ENCODE measurements at regions not wholly inside any gene's neighbourhood (a gene's known extent, or its start where the extent isn't known, plus 50 kb on each side); places are given as distances from the start of the nearest gene placed in this dataset.
"Not testable (repeated sequence)": the region's sequence is repeated elsewhere in the genome, so short reads cannot be mapped to it uniquely, and the experiment has no call there.

DNA sequence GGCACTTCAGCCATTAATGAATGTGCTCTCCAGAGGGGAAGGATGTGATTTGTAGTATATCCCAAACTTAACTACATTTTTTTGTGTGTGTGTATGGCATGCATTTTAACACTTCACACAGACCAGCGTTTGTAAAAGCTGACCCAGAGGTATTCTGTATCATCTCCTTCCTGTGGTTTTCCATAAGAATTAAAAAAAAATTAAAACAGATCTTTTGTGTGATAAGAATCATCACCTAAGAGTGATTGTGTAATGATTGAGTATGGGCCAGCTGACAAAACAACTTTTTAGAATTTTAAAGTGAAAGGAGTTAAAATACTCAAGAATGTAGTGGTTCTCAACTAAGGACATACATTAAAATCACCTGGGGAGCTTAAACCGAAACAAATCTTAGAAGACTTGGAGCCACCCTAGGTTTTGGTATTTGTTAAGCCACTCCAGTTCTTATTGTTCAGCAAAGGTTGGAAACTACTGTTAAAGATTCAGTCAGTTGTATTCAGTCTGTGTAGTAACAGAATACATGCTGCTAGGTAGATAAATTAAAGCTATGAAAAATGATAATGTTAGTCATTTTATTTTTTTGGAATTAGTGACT is 120.1 kb downstream of the HAUS1 start:
- in situ Hi-C loops (cut with HindIII; ENCODE audit: low sequenced_read_pairs): no loop called here

DNA sequence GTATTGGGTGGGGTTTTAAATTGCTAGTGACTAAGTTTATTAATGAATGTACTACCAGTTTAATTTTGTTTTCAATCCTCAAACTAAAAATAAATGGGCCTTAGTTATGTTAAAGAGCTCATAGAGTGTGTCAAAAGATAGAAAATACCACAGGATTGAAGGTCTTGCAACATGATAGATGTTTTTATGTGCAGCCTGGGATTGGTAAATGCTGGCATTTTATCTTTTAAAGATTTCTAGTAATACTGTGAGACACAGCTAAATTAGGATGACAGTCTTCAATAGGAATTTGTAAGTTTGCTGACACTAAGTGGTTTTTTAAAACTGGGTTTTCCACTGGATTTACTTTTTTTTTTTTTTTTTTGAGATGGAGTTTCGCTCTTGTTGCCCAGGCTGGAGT is 122.3 kb downstream of the HAUS1 start:
- in situ Hi-C loops (cut with HindIII; ENCODE audit: low sequenced_read_pairs): no loop called here

- in situ Hi-C loops (cut with HindIII; ENCODE audit: low sequenced_read_pairs): not testable (repeated sequence)
These were observed 125.5 kb downstream of the HAUS1 start for GRCh38 chr18:46229641-46230040.

- in situ Hi-C loops (cut with HindIII; ENCODE audit: low sequenced_read_pairs): no loop called here
These were observed 132.0 kb downstream of the HAUS1 start for GRCh38 chr18:46236156-46236555.

- in situ Hi-C loops (cut with HindIII; ENCODE audit: low sequenced_read_pairs): no loop called here
These were observed 133.7 kb downstream of the HAUS1 start for GRCh38 chr18:46237891-46238290.

DNA sequence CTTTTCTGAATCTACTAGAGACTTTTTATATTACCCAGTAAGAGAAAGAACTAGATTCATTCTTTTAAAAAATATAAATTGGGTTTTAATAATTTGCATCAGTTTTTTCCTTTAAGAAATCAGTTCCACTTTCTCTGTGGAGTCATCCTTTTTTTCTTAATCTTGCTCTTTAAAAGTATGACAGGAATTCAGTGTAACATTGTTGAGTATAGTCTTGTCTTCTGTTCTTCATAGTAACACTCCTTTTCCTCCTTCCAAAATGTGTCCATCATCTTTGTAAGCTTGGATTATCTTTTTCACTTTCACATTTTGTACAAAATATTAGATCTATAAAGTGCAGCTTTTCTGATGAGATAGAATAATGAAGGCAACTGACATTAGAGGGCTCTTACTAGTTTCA is 135.4 kb downstream of the HAUS1 start:
- in situ Hi-C loops (cut with HindIII; ENCODE audit: low sequenced_read_pairs): no loop called here

DNA sequence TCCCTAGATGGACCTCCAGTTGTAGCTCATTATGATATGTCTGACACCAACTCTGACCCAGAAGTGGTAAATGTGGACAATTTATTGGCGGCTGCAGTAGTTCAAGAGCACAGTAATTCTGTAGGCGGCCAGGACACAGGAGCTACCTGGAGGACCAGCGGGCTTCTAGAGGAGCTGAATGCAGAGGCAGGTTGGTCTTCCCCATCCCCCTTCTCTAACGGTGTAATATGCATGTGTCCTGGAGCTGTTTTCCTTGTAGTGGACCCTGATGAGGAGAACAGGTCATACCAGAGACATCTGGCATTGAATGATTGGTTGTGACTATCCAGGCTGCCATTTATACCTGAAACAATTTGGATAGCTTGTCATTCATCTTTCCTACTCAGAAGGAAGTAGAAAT is 135.8 kb downstream of the HAUS1 start:
- in situ Hi-C loops (cut with HindIII; ENCODE audit: low sequenced_read_pairs): no loop called here

DNA sequence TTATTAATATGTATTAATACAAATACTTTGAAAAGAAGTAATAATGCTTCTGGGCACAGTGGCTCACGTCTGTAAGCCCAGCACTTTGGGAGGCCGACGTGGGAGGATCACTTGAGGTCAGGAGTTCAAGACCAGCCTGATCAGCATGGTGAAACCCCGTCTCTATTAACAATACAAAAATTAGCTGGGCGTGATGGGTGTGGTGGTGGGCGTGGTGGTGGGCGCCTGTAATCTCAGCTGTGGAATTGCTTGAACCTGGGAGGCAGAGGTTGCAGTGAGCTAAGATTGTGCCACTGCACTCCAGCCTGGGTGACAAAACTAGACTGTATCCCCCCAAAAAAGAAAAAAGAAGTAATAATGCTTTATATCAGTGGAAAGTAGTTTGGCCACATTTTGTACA is 137.2 kb downstream of the HAUS1 start:
- in situ Hi-C loops (cut with HindIII; ENCODE audit: low sequenced_read_pairs): not testable (repeated sequence)

GRCh38 chr18:46242183-46242582 is 138.0 kb downstream of the HAUS1 start:
- in situ Hi-C loops (cut with HindIII; ENCODE audit: low sequenced_read_pairs): no loop called here

GRCh38 chr18:46243095-46243494 is 138.9 kb downstream of the HAUS1 start:
- in situ Hi-C loops (cut with HindIII; ENCODE audit: low sequenced_read_pairs): no loop called here

DNA sequence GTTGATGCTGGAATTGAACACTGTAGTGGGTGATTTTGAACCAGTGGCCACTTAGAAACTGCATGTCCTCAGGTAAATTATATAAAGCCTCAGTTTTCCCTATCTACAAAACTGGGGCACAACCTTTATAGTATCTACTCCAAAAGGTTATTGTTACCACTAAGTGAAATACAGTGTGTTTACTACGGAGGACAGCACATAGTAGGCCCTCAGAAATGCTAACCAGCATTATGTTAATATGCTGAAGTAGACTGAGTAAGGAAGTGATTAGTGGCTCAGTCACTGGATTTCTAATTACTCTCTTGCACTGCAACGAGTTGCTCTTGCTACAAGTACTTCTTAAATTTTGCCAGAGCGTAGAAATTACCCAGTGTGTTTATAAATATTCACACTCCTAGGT is 139.5 kb downstream of the HAUS1 start:
- in situ Hi-C loops (cut with HindIII; ENCODE audit: low sequenced_read_pairs): no loop called here

DNA sequence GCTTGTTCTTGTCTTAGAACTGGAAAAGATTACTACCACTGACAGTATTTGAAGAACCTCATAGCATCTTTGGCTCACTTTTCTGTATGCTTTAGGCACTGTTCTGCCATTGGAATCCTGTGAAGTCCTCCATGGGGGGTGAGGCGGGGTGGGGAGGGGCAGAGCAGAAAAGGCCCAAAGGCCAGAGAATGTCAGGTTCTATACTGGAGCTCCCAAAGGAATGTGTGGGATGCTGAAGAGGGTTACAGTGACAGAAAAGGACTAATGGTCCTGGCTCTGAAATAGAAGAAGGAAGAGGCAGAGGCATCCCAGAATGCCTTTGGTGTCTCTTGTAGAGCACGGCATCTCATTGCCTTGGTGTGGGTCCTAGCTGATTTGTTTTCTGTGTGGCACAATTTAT is 141.9 kb downstream of the HAUS1 start:
- in situ Hi-C loops (cut with HindIII; ENCODE audit: low sequenced_read_pairs): no loop called here

- in situ Hi-C loops (cut with HindIII; ENCODE audit: low sequenced_read_pairs): no loop called here
These were observed 143.8 kb downstream of the HAUS1 start for GRCh38 chr18:46247942-46248341.

DNA sequence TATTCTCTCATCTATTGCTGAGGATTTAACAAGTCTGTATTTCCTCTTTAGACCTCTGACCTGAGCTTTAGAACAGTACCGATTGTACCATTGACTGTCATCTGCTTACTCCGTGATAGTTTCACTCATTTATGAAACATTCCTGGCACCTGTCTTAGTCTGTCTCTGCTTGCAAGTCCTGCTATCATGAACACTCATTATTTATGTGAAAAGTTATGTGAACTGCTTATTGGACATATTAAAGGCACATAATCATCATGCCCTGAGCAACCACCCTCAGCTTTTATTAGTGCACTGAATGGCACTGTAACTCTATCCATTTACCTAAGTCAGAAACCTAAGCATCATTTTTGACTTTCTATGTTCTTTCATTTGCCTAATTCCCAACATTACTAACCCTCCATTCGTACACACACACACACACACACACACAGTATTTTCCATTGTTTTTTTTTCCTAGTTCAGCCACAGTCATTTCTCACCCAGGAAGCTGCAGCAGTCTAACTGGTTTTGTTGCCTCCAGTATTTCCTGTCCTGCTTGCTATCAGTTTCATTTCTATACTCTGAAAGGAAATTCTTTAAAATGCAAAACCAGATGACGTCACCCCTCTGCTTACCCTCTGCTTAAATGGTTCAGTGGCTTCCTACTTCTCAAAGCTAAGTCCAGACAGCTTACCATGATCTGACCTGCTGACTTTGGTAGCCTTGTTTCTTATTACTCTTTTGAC is 146.1 kb downstream of the HAUS1 start:
- in situ Hi-C loops (cut with HindIII; ENCODE audit: low sequenced_read_pairs): no loop called here

GRCh38 chr18:46250812-46251173 is 146.6 kb downstream of the HAUS1 start:
- in situ Hi-C loops (cut with HindIII; ENCODE audit: low sequenced_read_pairs): no loop called here

GRCh38 chr18:46252759-46253158 is 148.6 kb downstream of the HAUS1 start:
- in situ Hi-C loops (cut with HindIII; ENCODE audit: low sequenced_read_pairs): no loop called here

DNA sequence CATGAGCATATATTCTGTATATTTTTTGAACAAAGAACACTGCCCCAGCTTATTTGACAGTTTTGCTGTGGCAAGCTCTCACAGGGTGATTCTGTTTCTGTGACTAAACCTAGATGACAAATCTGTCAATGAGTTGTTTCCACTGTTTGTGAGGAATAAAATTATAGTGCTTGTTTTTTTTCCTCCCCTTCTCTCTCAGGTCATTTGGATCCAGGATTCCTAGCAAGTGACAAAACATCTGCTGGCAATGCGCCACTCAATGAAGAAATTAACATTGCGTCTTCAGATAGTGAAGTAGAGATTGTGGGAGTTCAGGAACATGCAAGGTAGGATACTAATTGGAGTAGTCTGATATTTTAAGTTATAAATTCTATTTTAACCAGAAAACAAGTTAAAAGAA is 149.3 kb downstream of the HAUS1 start:
- in situ Hi-C loops (cut with HindIII; ENCODE audit: low sequenced_read_pairs): no loop called here

GRCh38 chr18:46256078-46256477 is 151.9 kb downstream of the HAUS1 start:
- in situ Hi-C loops (cut with HindIII; ENCODE audit: low sequenced_read_pairs): no loop called here

DNA sequence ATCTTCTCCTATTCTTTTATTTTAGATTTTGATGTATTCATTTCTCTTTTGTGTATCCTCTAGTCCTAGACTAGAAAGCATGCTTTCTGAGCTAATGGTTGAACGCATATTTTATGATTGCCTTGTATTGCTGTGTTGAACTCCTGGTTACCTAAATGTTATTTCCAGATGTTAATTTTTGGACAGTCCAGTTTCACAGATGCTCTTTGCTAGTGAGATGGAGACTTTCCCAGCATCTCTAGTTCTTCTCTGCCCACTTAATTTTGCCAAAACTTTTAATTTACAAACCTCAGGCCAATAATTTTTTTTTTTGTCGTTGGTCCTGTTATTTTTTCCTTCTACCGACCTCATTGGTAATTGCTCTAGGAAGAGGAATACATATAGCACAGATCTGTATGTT is 153.2 kb downstream of the HAUS1 start:
- in situ Hi-C loops (cut with HindIII; ENCODE audit: low sequenced_read_pairs): no loop called here

- in situ Hi-C loops (cut with HindIII; ENCODE audit: low sequenced_read_pairs): no loop called here
These were observed 156.1 kb downstream of the HAUS1 start for GRCh38 chr18:46260016-46260878.

DNA sequence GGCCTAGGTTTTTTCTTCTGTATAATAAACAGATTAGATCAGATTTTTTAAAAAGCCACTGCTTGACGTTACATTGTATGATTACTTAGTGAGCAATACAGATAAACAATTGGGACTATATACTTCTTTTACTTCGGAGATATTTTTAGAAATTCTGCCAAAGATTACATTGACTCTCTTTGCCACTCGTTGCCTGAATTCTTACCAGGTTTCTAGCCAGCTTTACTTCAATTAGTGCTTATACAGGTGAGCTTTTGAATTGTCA is 156.6 kb downstream of the HAUS1 start:
- in situ Hi-C loops (cut with HindIII; ENCODE audit: low sequenced_read_pairs): no loop called here

GRCh38 chr18:46261799-46262198 is 157.6 kb downstream of the HAUS1 start:
- in situ Hi-C loops (cut with HindIII; ENCODE audit: low sequenced_read_pairs): no loop called here

Measured in DLD1 (cell line).